Activated CD4-positive, alpha-beta memory T cell treated with anti-CD3 and anti-CD28 coated beads for 36 hours (primary cell): ENCODE measurements at regions not wholly inside any gene's neighbourhood (a gene's known extent, or its start where the extent isn't known, plus 50 kb on each side); places are given as distances from the start of the nearest gene placed in this dataset.

ENCODE experiments used
- CTCF ChIA-PET: fragments of 350-600 bp; sonication (Branson Sonifier 250); formaldehyde crosslinking; loops from one replicate; lab custom pipeline; 2021; ENCODE audit warnings: antibody characterized with exemption, inconsistent platforms; lab: Charles Lee
- POLR2A ChIA-PET: fragments of 350-600 bp; sonication (Branson Sonifier 250); formaldehyde crosslinking; loops from one replicate; lab custom pipeline; 2021; ENCODE audit warnings: antibody characterized with exemption; lab: Charles Lee
- DNase-seq: peaks from one replicate; pipeline ENCODE4 v3.0.0-alpha.2; 2020
- H3K27ac Mint-ChIP-seq: one replicate; pipeline ENCODE4 v1.8.0; 2021; ENCODE audit warnings: mixed read lengths
- H3K27me3 Mint-ChIP-seq: one replicate; pipeline ENCODE4 v1.8.0; 2021; ENCODE audit warnings: mixed read lengths
- H3K36me3 Mint-ChIP-seq: one replicate; pipeline ENCODE4 v1.8.0; 2021; ENCODE audit warnings: mixed read lengths
- H3K4me1 Mint-ChIP-seq: one replicate; pipeline ENCODE4 v1.8.0; 2021; ENCODE audit warnings: low read depth, mixed read lengths
- H3K4me3 Mint-ChIP-seq: one replicate; pipeline ENCODE4 v1.8.0; 2021; ENCODE audit warnings: mild to moderate bottlenecking, mixed read lengths
- H3K9me3 Mint-ChIP-seq: one replicate; pipeline ENCODE4 v1.8.0; 2021; ENCODE audit warnings: mixed read lengths
- intact Hi-C: fragments of 100-400 bp; cut with micrococcal nuclease; formaldehyde crosslinking; loops from one replicate; pipeline ENCODE4 v1.15.1; 2023

DNA sequence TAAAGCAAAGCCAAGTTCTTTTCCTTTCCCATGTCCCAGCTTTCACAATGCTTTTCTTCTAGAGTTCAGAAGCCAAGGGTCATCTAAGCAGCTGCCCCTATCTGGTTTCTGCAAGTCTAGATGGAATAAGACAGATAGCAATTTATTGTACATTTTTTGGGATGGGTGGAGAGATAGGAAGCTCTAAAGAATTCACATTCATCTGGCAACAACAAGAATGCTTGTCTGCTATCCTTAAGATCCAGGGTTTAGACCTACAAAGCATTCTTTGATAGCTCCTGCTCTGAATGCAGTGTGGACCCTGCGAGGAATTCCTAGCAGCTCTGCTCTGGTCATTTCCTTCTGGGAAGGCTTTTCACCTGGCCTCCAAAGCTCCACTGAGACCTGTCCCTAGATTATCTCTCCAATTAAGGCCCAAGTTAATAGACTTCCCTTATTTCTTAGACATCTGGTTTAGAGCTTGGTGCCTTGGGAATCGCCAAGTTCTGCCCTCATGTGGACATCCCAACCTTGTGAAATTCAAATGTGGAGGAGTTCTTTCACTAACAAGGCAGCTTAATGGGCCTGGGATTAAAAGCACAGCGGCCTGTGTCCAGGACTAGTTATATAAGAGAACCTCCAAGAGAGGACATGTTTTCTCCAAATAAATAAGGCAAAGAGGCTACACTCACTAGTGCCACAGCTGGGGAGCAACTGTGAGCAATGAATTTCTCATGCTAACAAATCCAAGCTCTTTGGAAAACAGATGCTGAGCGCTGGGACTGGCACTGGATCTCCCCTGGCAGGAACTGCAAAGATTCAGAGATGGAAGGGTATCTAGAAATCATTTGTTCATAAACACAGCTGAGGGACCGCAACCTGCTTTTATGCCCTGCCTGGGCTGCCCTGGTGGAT lies 384.5 kb upstream of the DDHD1 start:
- H3K36me3 Mint-ChIP-seq = no peaks in the 10 kb centered on the region
- H3K9me3 Mint-ChIP-seq = no peaks in the 10 kb centered on the region
- no peak overlapping the region for H3K27ac Mint-ChIP-seq
- no peaks in the 10 kb centered on the region for H3K27me3 Mint-ChIP-seq
- H3K4me1 Mint-ChIP-seq = no peaks in the 10 kb centered on the region
- POLR2A ChIA-PET = no interaction called here
- DNase-seq = no peak
- H3K4me3 Mint-ChIP-seq = no peak overlapping the region
- CTCF ChIA-PET = interaction anchor here (0.6 to 4.2 kb wide), 5 partner anchors 11 to 810 kb away, joined by 3 to 18 read pairs (median 4); no protein-coding TSS in a partner anchor
- intact Hi-C loops = loop anchor here (2.0 kb wide), 1 partner anchor 637 kb away; no protein-coding TSS in a partner anchor

DNA sequence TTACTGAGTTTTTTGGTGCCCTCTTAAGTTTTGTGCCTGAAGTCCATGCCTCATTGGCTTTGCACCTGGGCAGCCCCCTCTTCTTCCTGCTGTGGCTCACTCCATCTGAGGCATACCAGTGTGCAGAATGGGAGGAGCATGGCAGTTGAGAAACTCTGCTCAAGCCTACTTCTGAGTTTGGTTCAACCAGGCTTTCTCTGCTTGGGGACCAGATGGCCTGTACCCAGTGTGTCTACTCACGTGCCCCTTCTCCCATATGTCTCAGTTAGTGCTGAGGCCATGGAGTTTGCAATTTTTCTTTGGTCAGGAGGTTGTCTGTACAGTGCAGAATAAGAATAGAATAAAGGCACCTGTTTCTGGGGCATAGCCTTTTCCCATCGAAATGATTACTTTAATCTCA lies 383.3 kb upstream of the DDHD1 start:
- CTCF ChIA-PET = interaction anchor here (4.2 kb wide), 1 partner anchor 812 kb away, joined by 18 read pairs; no protein-coding TSS in a partner anchor
- POLR2A ChIA-PET = no interaction called here
- H3K27ac Mint-ChIP-seq = no peak overlapping the region
- no peaks in the 10 kb centered on the region for H3K27me3 Mint-ChIP-seq
- no peaks in the 10 kb centered on the region for H3K9me3 Mint-ChIP-seq
- no peak for DNase-seq
- intact Hi-C loops = no loop called here
- H3K36me3 Mint-ChIP-seq = no peaks in the 10 kb centered on the region
- H3K4me3 Mint-ChIP-seq = no peak overlapping the region
- H3K4me1 Mint-ChIP-seq = no peaks in the 10 kb centered on the region

DNA sequence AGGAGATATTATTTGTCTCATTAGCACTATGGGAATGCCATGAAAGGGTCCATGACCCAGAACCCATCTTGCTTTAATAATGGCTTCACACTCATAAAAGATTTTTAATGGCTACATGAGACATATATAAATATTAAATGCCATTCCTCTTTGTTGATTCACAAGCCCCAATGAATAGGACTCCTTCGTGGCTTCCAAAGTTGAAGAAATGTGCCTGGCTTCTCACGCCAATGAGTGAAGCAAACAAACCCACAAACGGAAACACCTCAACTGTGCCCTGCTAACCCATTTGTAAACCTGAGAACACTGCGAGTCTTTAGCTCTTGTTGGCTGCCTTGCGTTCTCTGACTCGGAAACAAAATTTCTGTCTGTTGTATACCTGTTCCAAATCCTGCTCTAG lies 381.7 kb upstream of the DDHD1 start:
- no peak for DNase-seq
- CTCF ChIA-PET = no interaction called here
- Mint-ChIP-seq H3K36me3 (no peaks in the 10 kb centered on the region), H3K27me3 (no peaks in the 10 kb centered on the region), H3K4me1 (no peaks in the 10 kb centered on the region), H3K4me3 (no peak overlapping the region), H3K27ac (no peak overlapping the region), H3K9me3 (no peaks in the 10 kb centered on the region)
- POLR2A ChIA-PET = no interaction called here
- intact Hi-C loops = no loop called here

DNA sequence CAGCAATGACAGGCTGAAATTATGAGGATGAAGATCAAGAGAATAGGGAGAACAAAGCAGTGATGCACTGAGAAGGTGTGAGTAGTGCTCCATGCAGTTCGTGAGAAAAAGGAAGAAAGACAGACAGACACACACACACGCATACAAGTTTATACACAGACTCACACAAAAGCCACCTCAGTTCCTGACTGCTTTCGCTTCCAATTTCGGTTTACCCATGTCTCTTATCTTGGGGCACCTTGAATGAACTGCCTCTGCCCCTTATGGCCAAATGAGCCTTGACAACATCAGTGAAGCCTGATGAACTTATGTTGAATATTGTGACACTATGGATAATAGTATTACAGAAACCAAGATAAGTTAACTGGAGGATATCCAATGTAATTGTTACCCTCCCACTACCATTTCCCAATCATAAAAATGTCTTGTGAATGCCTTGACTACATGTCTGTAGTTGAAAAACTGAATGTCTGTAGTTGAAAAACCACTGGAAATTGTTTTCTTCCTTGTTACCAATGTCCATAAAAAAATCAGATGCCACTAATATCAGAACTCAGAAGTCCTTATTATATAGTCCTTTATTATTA lies 380.4 kb upstream of the DDHD1 start:
- intact Hi-C loops = no loop called here
- no peaks in the 10 kb centered on the region for H3K9me3 Mint-ChIP-seq
- H3K4me3 Mint-ChIP-seq = no peak overlapping the region
- ChIA-PET POLR2A (no interaction called here), CTCF (no interaction called here)
- no peak overlapping the region for H3K27ac Mint-ChIP-seq
- no peaks in the 10 kb centered on the region for H3K36me3 Mint-ChIP-seq
- DNase-seq = no peak
- no peaks in the 10 kb centered on the region for H3K27me3 Mint-ChIP-seq
- no peaks in the 10 kb centered on the region for H3K4me1 Mint-ChIP-seq

DNA sequence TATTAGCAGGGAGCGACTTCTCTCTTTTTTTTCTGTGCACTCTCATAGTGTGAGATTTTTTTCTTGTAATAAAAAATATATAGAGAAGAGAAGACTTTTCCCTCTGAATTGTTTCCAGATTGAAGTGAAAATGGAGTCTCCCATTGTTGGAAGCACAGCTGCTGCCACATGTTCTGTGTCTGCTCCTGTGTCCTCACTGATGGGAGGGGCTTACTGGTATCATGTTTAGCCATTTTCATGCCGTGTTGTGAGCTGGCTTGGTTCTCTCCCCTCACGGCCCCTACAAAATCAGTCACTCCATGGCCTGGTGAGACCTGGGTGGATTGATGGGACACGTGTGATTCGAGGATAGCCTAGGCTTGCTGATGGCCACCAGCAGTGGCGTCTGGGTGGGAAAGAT lies 379.7 kb upstream of the DDHD1 start:
- no peaks in the 10 kb centered on the region for H3K9me3 Mint-ChIP-seq
- ChIA-PET CTCF (no interaction called here), POLR2A (no interaction called here)
- no peaks in the 10 kb centered on the region for H3K4me1 Mint-ChIP-seq
- no peak overlapping the region for H3K27ac Mint-ChIP-seq
- H3K4me3 Mint-ChIP-seq = no peak overlapping the region
- no peaks in the 10 kb centered on the region for H3K36me3 Mint-ChIP-seq
- H3K27me3 Mint-ChIP-seq = no peaks in the 10 kb centered on the region
- intact Hi-C loops = no loop called here
- no peak for DNase-seq

DNA sequence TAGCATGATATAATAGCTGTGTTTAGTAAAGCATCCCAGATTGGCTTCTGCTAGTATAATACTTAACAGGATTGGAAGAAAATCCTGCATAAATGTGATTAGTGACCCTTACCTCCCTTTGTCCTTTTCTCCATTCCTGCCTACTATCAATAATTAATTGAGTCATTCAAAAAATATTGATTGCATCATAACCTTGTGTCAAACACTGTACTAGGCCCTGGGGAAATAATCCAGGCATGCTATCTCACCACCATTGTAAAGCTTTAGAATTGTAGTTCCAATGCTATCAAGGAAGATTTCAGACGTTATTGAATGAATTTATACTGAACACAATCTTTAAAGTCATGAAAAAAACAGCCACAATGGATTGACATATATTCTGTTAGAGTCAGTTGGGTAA lies 378.6 kb upstream of the DDHD1 start:
- Mint-ChIP-seq H3K36me3 (no peaks in the 10 kb centered on the region), H3K27me3 (no peaks in the 10 kb centered on the region), H3K4me1 (no peaks in the 10 kb centered on the region), H3K4me3 (no peak overlapping the region), H3K9me3 (no peaks in the 10 kb centered on the region), H3K27ac (no peak overlapping the region)
- POLR2A ChIA-PET = no interaction called here
- intact Hi-C loops = no loop called here
- CTCF ChIA-PET = no interaction called here
- no peak for DNase-seq

DNA sequence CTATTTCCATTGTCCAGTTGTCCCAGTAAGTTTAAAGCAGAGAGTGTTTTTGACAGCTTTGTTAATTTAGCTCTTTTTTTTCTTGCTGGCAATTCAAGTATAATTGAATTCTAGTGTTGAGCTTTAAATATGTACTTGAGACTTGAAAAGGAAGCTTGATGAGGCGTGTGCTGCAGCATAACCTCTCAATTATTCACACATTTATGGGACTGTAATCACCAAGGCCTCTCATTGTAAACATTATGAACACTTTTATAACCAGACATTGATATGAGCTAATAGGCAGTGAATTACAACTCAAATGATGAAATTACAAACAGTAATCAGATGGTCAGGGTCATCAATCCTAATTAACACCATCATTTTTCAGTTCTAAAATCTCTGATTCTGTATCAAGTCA lies 378.0 kb upstream of the DDHD1 start:
- Mint-ChIP-seq H3K36me3 (no peaks in the 10 kb centered on the region), H3K9me3 (no peaks in the 10 kb centered on the region), H3K4me1 (no peaks in the 10 kb centered on the region), H3K27me3 (no peaks in the 10 kb centered on the region), H3K4me3 (no peak overlapping the region), H3K27ac (no peak overlapping the region)
- no peak for DNase-seq
- ChIA-PET CTCF (interaction anchor here (1.7 kb wide), 1 partner anchor 9 kb away, joined by 3 read pairs; no protein-coding TSS in a partner anchor), POLR2A (no interaction called here)
- intact Hi-C loops = no loop called here

DNA sequence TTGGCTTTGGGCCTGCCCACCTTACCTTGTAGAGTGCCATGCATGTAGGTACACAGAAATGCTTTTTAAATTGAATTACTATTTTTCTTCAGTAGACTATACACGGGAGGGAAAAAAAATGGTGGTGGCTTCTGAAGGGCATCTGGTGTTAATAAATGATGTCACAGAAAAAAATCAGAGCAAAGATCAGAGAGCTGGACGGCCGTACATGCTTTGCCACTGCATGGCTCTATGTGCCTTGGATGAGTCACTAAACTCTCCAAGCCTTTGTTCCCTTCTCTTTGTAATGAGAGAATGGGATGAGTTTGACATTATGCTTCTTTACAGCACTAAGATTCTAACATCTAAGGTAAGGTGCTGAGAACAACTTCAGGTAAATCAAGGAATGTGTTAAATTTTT lies 376.4 kb upstream of the DDHD1 start:
- DNase-seq = no peak
- Mint-ChIP-seq H3K9me3 (no peaks in the 10 kb centered on the region), H3K4me1 (no peaks in the 10 kb centered on the region), H3K27me3 (no peaks in the 10 kb centered on the region), H3K4me3 (no peak overlapping the region), H3K36me3 (no peaks in the 10 kb centered on the region), H3K27ac (no peak overlapping the region)
- POLR2A ChIA-PET = no interaction called here
- CTCF ChIA-PET = interaction anchor here (1.7 kb wide), 1 partner anchor 11 kb away, joined by 3 read pairs; no protein-coding TSS in a partner anchor
- intact Hi-C loops = no loop called here

DNA sequence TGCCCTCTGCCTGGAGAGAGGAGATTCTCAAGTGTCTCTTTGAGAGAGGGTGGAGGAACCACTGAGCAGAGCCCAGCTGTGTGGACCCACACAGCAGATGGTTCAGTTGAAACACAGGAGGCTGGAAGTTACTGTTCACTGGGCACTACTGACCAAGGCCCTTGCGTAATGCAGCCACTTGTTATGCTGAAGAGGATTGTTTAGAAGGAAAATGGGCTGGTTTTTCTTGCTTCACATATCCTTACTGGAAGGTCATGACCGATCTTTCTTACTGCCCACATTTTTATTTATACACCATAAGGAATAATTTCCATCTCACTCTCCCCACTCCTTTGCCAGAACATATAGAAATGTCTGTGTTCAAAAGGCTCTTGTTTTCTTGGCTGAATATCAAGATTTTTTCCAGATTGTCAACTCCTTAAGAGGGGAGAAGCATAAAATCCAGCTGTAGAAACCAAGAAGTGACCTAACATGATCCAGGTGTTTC lies 375.1 kb upstream of the DDHD1 start:
- ChIA-PET CTCF (no interaction called here), POLR2A (no interaction called here)
- peaks cover 2% of the 10 kb centered on the region for H3K9me3 Mint-ChIP-seq
- no peaks in the 10 kb centered on the region for H3K4me1 Mint-ChIP-seq
- no peak for DNase-seq
- intact Hi-C loops = no loop called here
- no peaks in the 10 kb centered on the region for H3K27me3 Mint-ChIP-seq
- H3K4me3 Mint-ChIP-seq = no peak overlapping the region
- H3K36me3 Mint-ChIP-seq = no peaks in the 10 kb centered on the region
- H3K27ac Mint-ChIP-seq = no peak overlapping the region

DNA sequence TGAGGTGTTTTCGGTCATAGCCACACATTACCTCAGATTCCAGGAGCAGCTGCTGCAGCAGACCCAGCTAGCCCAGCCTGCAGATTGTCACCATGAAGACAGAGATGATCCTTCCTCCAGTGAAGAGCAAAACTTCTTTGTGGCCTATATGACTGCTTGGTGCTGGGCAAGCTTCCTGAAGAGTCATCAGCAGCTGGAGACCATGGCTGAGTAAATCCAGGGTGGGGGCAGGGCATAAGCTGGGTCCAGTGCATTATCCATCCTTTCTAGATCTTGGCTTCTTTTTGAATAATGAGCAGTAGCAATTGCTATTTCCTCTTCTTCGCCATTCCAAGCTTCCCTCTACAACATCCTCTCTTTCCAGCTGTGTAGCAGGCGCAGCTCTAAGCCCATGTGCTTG lies 373.1 kb upstream of the DDHD1 start:
- ChIA-PET POLR2A (no interaction called here), CTCF (interaction anchor here (1.6 kb wide), 1 partner anchor 12 kb away, joined by 4 read pairs; no protein-coding TSS in a partner anchor)
- no peaks in the 10 kb centered on the region for H3K4me1 Mint-ChIP-seq
- intact Hi-C loops = no loop called here
- H3K9me3 Mint-ChIP-seq = peaks cover 8% of the 10 kb centered on the region
- H3K4me3 Mint-ChIP-seq = no peak overlapping the region
- H3K27ac Mint-ChIP-seq = no peak overlapping the region
- H3K27me3 Mint-ChIP-seq = no peaks in the 10 kb centered on the region
- H3K36me3 Mint-ChIP-seq = peaks cover 1% of the 10 kb centered on the region
- DNase-seq = no peak

DNA sequence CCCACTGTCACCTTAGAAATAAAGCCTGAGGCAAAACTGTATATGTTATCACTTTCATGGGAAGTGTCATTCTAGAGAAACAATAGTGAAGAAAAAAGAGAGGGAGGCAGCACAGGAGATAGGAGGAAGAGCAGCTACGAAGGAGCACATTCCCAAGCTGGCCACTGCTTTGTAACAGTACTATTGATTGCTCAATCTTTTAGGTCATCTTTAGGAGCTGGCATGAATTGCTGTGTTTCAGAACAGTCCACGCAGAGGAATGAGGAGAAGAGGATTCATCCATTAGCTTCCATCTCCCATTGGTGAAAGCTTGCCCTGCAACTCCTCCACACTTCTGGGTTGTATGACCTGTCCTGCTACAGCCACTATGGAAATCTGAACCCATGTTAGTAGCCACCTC lies 372.5 kb upstream of the DDHD1 start:
- peaks cover 8% of the 10 kb centered on the region for H3K9me3 Mint-ChIP-seq
- DNase-seq = no peak
- ChIA-PET CTCF (interaction anchor here (1.0 to 1.6 kb wide), 2 partner anchors 12 to 14 kb away, joined by 4 to 5 read pairs; no protein-coding TSS in a partner anchor), POLR2A (no interaction called here)
- no peak overlapping the region for H3K4me3 Mint-ChIP-seq
- intact Hi-C loops = no loop called here
- H3K4me1 Mint-ChIP-seq = no peaks in the 10 kb centered on the region
- H3K27ac Mint-ChIP-seq = no peak overlapping the region
- no peaks in the 10 kb centered on the region for H3K27me3 Mint-ChIP-seq
- H3K36me3 Mint-ChIP-seq = peaks cover 1% of the 10 kb centered on the region

DNA sequence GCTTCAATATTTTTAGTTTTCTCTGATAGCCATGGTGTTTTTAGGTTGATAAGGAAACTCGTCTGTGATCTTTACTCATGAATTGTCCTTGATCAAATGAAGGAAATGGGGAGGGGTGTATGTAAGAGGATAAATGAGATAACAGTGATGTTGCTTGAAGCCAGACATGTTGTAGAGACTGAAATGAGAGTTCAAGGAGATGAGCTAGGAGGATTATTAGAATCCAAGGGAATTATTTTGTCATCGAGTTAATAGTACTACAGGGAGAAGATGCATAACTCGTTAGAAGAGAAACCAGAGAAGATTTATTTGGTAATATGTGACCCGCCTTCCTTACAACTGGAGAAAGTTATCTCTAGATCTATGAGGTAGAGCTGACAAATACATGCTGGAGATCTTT lies 371.3 kb upstream of the DDHD1 start:
- Mint-ChIP-seq H3K4me3 (no peak overlapping the region), H3K27ac (no peak overlapping the region), H3K36me3 (peaks cover 1% of the 10 kb centered on the region), H3K9me3 (peaks cover 8% of the 10 kb centered on the region), H3K4me1 (no peaks in the 10 kb centered on the region), H3K27me3 (no peaks in the 10 kb centered on the region)
- DNase-seq = no peak
- ChIA-PET POLR2A (no interaction called here), CTCF (no interaction called here)
- intact Hi-C loops = no loop called here
